HG03565 (cell line): ENCODE measurements at regions not wholly inside any gene's neighbourhood (a gene's known extent, or its start where the extent isn't known, plus 50 kb on each side); places are given as distances from the start of the nearest gene placed in this dataset.

ENCODE experiments used
- ATAC-seq: cut with Tn5 transposase; IDR thresholded peaks from one replicate; pipeline ENCODE4 v1.9.1; 2021; ENCODE audit warnings: mild to moderate bottlenecking, moderate library complexity; ENCODE audit not compliant: unreplicated experiment

DNA sequence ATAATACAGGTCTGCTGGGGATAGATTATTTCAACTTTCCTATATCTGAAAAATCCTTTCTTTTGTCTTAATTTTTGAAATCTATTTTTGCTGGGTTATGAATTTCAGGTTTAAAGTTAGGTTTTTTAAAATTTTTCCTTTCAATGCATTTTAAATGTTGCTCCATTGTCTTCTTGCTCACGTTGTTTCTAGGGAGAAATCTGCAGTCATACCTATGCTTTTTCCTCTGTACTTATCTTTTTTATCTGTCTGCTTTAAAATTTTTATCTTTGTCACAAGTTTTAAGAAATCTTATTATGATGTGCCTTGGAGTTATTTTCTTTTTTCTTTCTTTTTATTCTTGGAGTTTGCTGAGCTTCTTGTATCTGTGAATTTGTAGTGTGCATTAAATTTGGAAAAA is 412.0 kb upstream of the KIF2A start:
- no peak for ATAC-seq

DNA sequence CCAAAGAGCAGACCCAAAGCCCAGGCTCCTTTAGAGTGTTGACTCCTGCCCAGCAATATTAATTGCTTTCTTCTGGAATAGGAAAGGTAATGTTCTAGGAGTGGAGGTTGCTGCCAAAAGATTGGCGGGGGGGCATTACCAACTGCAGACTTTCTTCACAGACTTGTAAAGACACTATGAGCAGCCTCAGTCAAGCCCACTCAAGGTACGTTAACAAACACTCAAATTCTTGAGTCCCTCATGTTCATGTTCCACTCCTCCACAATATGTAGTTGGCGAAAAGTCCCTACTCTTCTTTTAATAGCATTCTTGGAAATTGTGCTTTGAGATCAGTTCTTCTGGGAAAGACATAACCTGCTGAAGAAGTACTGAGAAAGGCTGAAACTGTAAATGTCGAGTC is 409.2 kb upstream of the KIF2A start:
- ATAC-seq, result no peak

GRCh38 chr5:61897251-61897650 is 408.8 kb upstream of the KIF2A start:
- ATAC-seq, result no peak

GRCh38 chr5:61901997-61902396 is 404.0 kb upstream of the KIF2A start:
- ATAC-seq, result no peak

GRCh38 chr5:61904730-61905129 is 401.3 kb upstream of the KIF2A start:
- no peak for ATAC-seq

GRCh38 chr5:61905613-61906012 is 400.4 kb upstream of the KIF2A start:
- ATAC-seq, result no peak

GRCh38 chr5:61906820-61907219 is 399.2 kb upstream of the KIF2A start:
- no peak for ATAC-seq

DNA sequence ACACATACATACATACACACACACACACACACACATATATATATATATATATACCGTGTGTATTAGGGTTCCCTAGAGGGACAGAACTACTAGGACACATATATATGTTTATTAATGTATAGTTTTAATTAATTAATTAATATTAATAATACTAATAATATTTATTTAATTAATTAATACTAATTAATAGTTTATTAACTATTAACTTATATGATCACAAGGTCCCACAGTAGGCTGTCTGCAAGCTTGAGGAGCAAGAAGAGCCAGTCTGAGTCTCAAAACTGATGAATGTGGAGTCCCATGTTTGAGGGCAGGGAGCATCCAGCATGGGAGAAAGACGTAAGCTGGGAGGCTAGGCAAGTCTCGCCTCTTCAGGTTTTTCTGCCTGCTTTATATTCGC is 398.0 kb upstream of the KIF2A start:
- ATAC-seq, result no peak

DNA sequence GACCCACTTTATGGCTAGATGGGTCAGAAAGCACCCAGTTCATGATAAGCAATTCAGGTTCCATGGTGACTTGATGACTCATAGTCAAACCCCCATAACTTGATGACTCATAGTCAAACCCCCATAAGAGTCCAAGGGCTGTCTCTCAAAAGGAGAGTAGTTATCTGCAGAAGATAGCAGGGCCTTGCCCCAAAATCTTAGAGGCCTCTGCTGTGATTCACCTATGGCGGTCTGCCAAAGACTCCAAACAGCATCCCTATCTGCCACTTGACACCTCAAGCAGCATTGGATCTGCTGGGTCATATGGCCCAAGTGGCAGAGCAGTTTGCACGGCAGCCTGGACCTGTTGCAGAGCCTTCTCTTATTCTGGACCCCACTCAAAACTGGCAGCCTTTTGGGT is 395.2 kb upstream of the KIF2A start:
- ATAC-seq, result peak; percentile 72

DNA sequence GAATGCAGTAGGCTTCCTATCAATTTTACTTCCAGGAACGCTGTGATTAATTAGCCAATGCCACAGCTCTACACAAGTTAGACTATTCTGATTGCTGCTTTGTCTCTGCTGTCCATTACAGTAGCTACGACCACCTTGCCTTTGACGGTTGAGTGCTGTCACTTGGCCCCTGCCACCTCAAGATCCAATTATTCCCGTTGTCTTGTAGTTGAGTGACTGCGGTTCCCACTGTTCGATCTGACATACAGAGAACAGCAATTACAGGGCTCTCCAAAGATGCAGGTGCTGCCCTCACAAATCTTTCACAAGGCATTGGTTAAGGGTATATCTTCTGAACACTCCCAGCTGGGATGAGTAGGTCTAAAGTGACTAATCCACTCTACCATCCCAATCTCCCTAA is 393.4 kb upstream of the KIF2A start:
- no peak for ATAC-seq

- no peak for ATAC-seq
Observed at GRCh38 chr5:61915646-61916045, 390.4 kb upstream of the KIF2A start.

- ATAC-seq, result no peak
Observed at GRCh38 chr5:61916621-61917620, 389.1 kb upstream of the KIF2A start.

DNA sequence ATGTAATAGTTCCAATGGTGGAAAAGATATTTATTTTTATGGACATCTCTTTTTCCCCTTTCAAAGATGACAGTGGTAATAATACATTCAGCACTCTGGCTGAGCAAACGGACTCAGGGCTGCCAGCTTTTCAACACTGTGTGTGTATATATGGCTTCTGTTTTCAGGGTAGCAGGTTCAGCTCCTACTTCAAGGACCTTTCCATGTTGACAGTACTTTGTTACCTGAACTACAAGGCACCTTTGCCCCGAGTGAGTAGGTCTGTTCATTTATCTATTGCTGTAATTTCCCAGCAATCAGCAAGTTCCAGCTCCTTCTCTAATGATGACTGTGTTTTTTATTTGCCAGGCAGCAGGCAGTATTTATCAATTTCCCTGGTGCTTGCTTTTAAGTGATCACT is 387.4 kb upstream of the KIF2A start:
- ATAC-seq, result no peak

GRCh38 chr5:61919920-61920319 is 386.1 kb upstream of the KIF2A start:
- no peak for ATAC-seq

- ATAC-seq, result no peak
Observed at GRCh38 chr5:61924251-61924650, 381.8 kb upstream of the KIF2A start.

DNA sequence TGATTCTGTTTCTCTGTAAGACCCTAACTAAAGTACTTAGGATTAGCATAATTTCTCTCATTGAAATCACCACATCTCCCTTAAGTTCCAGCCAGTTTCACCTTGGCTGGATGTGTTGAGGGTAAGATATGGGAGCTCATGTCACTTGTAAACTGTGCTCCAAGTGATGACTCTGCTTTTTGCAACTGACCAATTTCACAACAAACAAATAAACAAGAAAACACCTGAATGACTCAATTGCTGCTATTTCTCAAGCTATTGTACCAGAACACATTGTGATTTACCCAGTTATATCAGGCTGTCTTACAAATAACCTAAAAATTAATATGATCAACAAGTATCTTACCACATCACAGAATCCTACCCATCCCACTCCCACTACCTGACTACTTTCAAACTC is 379.1 kb upstream of the KIF2A start:
- ATAC-seq, result no peak

DNA sequence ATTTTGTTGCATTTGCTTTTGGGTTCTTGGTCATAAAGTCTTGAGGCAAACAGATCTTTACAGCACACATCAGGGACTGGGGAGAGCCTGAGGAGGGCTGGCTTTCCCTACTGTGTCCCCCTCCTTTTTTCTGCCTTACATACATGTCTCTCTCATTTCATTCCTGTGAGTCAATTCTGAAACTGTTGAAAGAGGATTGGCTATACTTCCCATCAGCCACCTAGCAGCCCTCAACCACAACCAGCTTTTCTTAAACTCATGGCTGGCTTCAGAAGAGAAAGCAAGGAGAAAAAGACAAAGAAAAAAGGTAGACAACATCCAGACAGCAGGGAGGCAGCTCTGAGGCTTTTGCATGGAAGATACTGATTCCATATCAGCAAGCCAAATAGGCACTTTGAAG is 374.8 kb upstream of the KIF2A start:
- ATAC-seq, result no peak

DNA sequence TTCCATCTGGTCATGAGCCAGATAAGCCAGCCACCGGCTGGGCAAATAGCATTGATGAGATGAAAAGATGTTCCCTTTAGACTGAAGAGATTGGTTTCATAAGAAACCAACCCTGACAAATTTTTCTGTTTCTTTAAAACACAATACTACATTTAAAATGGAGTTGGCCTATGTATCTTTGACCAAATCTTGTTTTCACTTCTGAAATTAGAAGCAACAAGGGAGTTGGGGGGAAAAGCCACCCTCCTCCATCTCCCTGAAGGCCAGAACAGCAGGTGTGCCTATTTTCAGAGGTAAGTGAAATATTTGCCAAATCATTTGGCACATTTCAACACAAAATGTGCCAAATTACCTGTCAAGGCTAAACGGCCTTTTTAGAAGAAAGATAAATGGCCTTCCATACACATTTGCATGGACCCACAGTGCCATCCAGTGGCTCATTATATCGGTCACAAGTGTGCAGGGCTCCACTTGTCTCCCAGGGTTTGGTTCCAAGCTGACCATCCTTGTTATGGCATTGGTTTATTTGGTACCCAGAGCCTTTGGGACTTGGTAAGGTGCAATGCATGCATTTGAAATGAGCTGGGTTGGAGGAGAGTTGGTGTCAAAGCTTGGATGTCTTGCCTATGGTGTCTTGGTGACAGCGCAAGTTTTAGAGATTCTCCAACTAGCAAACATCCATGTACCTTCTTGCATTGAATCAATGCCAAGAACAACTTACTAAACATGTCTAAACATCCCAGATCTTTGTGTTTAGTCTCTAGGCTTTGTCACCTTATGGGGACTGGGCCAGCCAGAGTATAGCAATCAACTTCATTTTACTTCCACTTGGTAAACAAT is 372.0 kb upstream of the KIF2A start:
- ATAC-seq, result peak; percentile 72

DNA sequence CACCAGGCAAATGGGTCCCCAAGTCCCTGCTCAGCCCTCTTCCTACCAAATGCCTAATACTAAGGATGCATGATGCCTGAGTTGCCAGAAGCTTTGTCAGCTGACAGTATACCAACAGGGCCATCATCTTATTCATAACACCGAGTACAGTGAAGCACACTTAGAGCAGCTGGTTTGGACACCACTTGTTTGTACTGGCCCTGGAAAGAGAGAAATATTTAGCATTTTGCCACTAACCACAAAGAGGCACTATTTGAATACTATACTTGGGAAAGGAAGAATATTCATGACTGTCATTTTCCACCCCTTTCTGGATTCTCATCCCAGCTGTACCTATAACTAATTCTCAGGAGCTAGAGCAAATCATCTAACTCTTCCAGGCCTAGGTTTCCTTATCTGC is 364.4 kb upstream of the KIF2A start:
- no peak for ATAC-seq

GRCh38 chr5:61942462-61943049 is 363.4 kb upstream of the KIF2A start:
- no peak for ATAC-seq

GRCh38 chr5:61943713-61944112 is 362.3 kb upstream of the KIF2A start:
- no peak for ATAC-seq
